Endothelial cell of umbilical vein (primary cell): ENCODE measurements at regions not wholly inside any gene's neighbourhood (a gene's known extent, or its start where the extent isn't known, plus 50 kb on each side); places are given as distances from the start of the nearest gene placed in this dataset.
"Not testable (repeated sequence)": the region's sequence is repeated elsewhere in the genome, so short reads cannot be mapped to it uniquely, and the experiment has no call there.

Experiments
- CTCF ChIP-seq, 2 donors: IDR thresholded peaks; 1 replicate in 1 of 2; 2 replicates in 1 of 2; pipeline ENCODE4 v1.5.1; 2011; ENCODE audit warnings: low read length in 2 of 2, mild to moderate bottlenecking in 2 of 2, moderate library complexity in 2 of 2, control low read depth in 1 of 2, inconsistent platforms in 1 of 2, low read depth in 1 of 2; ENCODE audit not compliant: insufficient read depth in 1 of 2; ENCODE audit errors: extremely low read depth in 1 of 2
- EZH2 ChIP-seq: IDR thresholded peaks from 2 replicates; pipeline ENCODE4 v1.6.1; 2012; ENCODE audit warnings: borderline replicate concordance, low read depth, mild to moderate bottlenecking, moderate library complexity, low read length, inconsistent platforms; ENCODE audit not compliant: severe bottlenecking
- FOS ChIP-seq: IDR thresholded peaks from 2 replicates; pipeline ENCODE4 v1.6.1; 2011; ENCODE audit warnings: mild to moderate bottlenecking, low read length, moderate library complexity, borderline replicate concordance; ENCODE audit not compliant: insufficient read depth
- GATA2 ChIP-seq: IDR thresholded peaks from 2 replicates; pipeline ENCODE4 v1.7.0; 2011; ENCODE audit warnings: low read depth, mild to moderate bottlenecking, moderate library complexity, mixed read lengths, low read length; ENCODE audit not compliant: insufficient read length, insufficient read depth
- JUN ChIP-seq: IDR thresholded peaks from 2 replicates; pipeline ENCODE4 v1.6.1; 2011; ENCODE audit warnings: borderline replicate concordance, low read depth; ENCODE audit not compliant: insufficient read length, insufficient read depth
- MAX ChIP-seq: IDR thresholded peaks from 2 replicates; pipeline ENCODE4 v1.6.1; 2011; ENCODE audit not compliant: insufficient read depth, insufficient read length
- MYC ChIP-seq: IDR thresholded peaks from one replicate; pipeline ENCODE4 v1.6.1; 2011; ENCODE audit warnings: mild to moderate bottlenecking, low read depth, low read length
- POLR2A ChIP-seq: IDR thresholded peaks from 2 replicates; pipeline ENCODE4 v1.6.1; 2012; ENCODE audit warnings: low read depth, mild to moderate bottlenecking, control low read depth, low read length
- POLR2AphosphoS5 ChIP-seq: IDR thresholded peaks from 2 replicates; pipeline ENCODE4 v1.6.1; 2012; ENCODE audit warnings: low read depth, mild to moderate bottlenecking, control low read depth, low read length, moderate library complexity; ENCODE audit not compliant: insufficient read depth

- TF ChIP-seq POLR2AphosphoS5; EZH2; CTCF (IDR thresholded peaks at IDR 0.05; ENCODE audit: extremely low read depth in 1 of 2, insufficient read depth in 1 of 2, low read depth in 1 of 2, low read length in 2 of 2); MAX; FOS; GATA2; POLR2A; JUN; MYC: not testable (repeated sequence)
These were observed 102.2 kb upstream of the IKBKE start for GRCh38 chr1:206367955-206368622.
